Lung (tissue), 11 donors: ENCODE measurements at regions not wholly inside any gene's neighbourhood (a gene's known extent, or its start where the extent isn't known, plus 50 kb on each side); places are given as distances from the start of the nearest gene placed in this dataset.

Source experiments
- ATAC-seq: fragments of 200-7000 bp; cut with Tn5 transposase; one replicate; pipeline ENCODE4 v1.9.1; 2020; ENCODE audit warnings: moderate number of reproducible peaks; ENCODE audit not compliant: insufficient read depth, low FRiP score
- DNase-seq, 3 donors: peaks; one replicate each; pipeline ENCODE4 v3.0.0-alpha.2; 2013 to 2017
- H3K27ac ChIP-seq, 2 donors: one replicate each; pipeline ENCODE4 v1.5.1; 2013; ENCODE audit warnings: mild to moderate bottlenecking in 2 of 2, moderate library complexity in 2 of 2, control low read depth in 1 of 2, inconsistent platforms in 1 of 2, low read depth in 1 of 2, low read length in 1 of 2
- H3K27me3 ChIP-seq, 3 donors: one replicate each; pipeline ENCODE4 v1.5.1; 2013; ENCODE audit warnings: low read length in 2 of 3; ENCODE audit not compliant: control insufficient read depth in 3 of 3, insufficient read depth in 3 of 3
- H3K36me3 ChIP-seq, 4 donors: one replicate each; pipeline ENCODE4 v1.5.1; 2013; ENCODE audit warnings: low read length in 4 of 4, mild to moderate bottlenecking in 1 of 4, moderate library complexity in 1 of 4; ENCODE audit not compliant: control insufficient read depth in 4 of 4, insufficient read depth in 4 of 4
- H3K4me1 ChIP-seq, 5 donors: one replicate each; pipeline ENCODE4 v1.5.1; 2013; ENCODE audit warnings: low read length in 5 of 5, mild to moderate bottlenecking in 2 of 5, moderate library complexity in 1 of 5; ENCODE audit not compliant: control insufficient read depth in 5 of 5, insufficient read depth in 5 of 5
- H3K4me3 ChIP-seq: one replicate; pipeline ENCODE4 v1.5.1; 2013; ENCODE audit warnings: mild to moderate bottlenecking, control low read depth, moderate library complexity
- H3K9ac ChIP-seq, 2 donors: one replicate each; pipeline ENCODE4 v1.5.1; 2013; ENCODE audit warnings: low read length in 2 of 2, control low read depth in 1 of 2; ENCODE audit not compliant: insufficient read depth in 1 of 2
- H3K9me3 ChIP-seq, 4 donors: one replicate each; pipeline ENCODE4 v1.5.1; 2013; ENCODE audit warnings: low read length in 3 of 4, mild to moderate bottlenecking in 1 of 4, moderate library complexity in 1 of 4; ENCODE audit not compliant: control insufficient read depth in 4 of 4, insufficient read depth in 3 of 4
- CTCF ChIP-seq: IDR thresholded peaks from 2 replicates; pipeline ENCODE4 v1.5.1; 2012; ENCODE audit warnings: mild to moderate bottlenecking; ENCODE audit errors: control extremely low read depth, extremely low read depth
- WGBS, 2 donors: extraction: QIAGEN DNeasy Blood & Tissue Kit; methylation state at CpG; one replicate each; pipeline ENCODE4 v1.1.7; 2013; 5-methylcytosine and 5-hydroxymethylcytosine counted together
- donor health status: control.
- donor health status: control.
- donor health status: Bipolar disorder and iron deficiency.
- donor health status: healthy.
- donor health status: DM: yes; HTN: yes; CAD: no.

DNA sequence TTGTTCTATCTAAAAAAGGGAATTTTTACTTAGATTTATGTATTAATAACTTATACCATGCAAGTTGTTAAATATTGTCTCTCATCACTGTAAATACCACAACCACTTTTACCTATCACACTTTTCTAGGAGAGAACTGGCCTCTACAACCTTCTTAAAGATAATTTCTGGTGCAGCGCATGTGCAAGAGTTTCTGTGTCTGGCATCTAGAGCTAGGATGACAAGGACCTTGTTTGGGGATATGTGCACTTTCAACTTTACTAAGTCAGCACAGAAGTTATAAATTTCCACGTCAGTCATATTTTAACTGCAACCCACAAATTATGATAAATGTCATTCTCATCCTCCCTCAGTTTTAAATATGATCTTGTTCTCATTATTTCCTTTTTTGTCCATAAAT, 156.9 kb upstream of the ADCY1 start:
- Histone ChIP-seq H3K9ac (no peak overlapping the region), H3K9me3 (peaks cover 0 to 3% (median 0%) of the 10 kb centered on the region in 4 donors), H3K27me3 (peaks cover 0 to 4% (median 0%) of the 10 kb centered on the region in 3 donors), H3K4me1 (no peaks in the 10 kb centered on the region), H3K36me3 (no peaks in the 10 kb centered on the region), H3K27ac (no peak overlapping the region), H3K4me3 (no peak overlapping the region)
- no peak for ATAC-seq
- no peak for DNase-seq
- WGBS, 2 donors: 70 to 73% methylated on average over 2 of the region's 2 CpGs
- no peak for TF ChIP-seq CTCF

- Histone ChIP-seq H3K4me3 (no peak overlapping the region), H3K4me1 (no peaks in the 10 kb centered on the region), H3K9ac (no peak overlapping the region), H3K27ac (no peak overlapping the region), H3K27me3 (peaks cover 0 to 4% (median 0%) of the 10 kb centered on the region in 3 donors), H3K9me3 (peaks cover 0 to 3% (median 0%) of the 10 kb centered on the region in 4 donors), H3K36me3 (no peaks in the 10 kb centered on the region)
- WGBS, 2 donors: 87 to 92% methylated on average over 3 of the region's 3 CpGs
- no peak for TF ChIP-seq CTCF
- DNase-seq: no peak
- no peak for ATAC-seq
Measured at GRCh38 chr7:45417735-45418134, 156.4 kb upstream of the ADCY1 start.

DNA sequence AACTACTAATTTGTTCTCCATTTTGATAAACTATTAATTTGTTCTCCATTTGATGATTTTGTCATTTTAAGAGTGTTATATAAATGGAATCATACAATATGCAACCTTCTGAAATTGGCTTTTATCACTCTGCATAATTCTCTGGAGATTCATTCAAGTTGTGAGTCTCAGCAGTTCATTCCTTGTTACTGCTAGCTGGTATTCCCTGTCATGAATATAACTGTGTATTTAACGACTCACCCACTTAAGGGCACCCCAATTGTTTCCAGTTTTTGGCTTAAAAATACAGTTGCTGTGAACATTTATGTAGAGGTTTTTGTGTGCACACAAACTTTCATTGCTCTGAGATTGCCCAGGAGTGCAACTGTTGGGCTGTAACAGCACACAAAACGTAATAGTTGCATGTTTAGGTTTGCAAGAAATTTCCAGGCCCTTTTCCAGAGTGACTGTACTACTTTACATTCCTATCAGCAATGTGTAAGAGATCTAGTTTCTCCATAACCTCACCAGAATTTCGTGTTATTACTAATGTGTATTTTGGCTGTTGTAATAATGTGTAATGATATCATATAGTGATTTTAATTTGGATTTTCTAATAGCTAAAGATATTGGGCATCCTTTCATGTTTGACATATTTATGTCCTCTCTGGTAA, 153.2 kb upstream of the ADCY1 start:
- WGBS, 2 donors: 52 to 68% methylated on average over 3 of the region's 3 CpGs
- H3K4me1 ChIP-seq: no peaks in the 10 kb centered on the region
- peak in 1 of 3 donors; percentile 25 for DNase-seq
- H3K27ac ChIP-seq: no peak overlapping the region
- no peak for ATAC-seq
- H3K4me3 ChIP-seq: no peak overlapping the region
- no peaks in the 10 kb centered on the region for H3K9me3 ChIP-seq
- TF ChIP-seq CTCF: no peak
- H3K27me3 ChIP-seq: peaks cover 0 to 4% (median 0%) of the 10 kb centered on the region in 3 donors
- no peaks in the 10 kb centered on the region for H3K36me3 ChIP-seq
- no peak overlapping the region for H3K9ac ChIP-seq

GRCh38 chr7:45421806-45422205, 152.4 kb upstream of the ADCY1 start:
- WGBS, 2 donors: 89 to 91% methylated on average over 1 of the region's 1 CpG
- ATAC-seq (no peak), DNase-seq (peak in 1 of 3 donors; percentile 27)
- H3K9me3 ChIP-seq: no peaks in the 10 kb centered on the region
- no peak overlapping the region for H3K4me3 ChIP-seq
- TF ChIP-seq CTCF: no peak
- no peaks in the 10 kb centered on the region for H3K4me1 ChIP-seq
- H3K9ac ChIP-seq: no peak overlapping the region
- no peaks in the 10 kb centered on the region for H3K36me3 ChIP-seq
- H3K27me3 ChIP-seq: peaks cover 0 to 4% (median 0%) of the 10 kb centered on the region in 3 donors
- no peak overlapping the region for H3K27ac ChIP-seq
